K562 (cell line): ENCODE measurements at regions not wholly inside any gene's neighbourhood (a gene's known extent, or its start where the extent isn't known, plus 50 kb on each side); places are given as distances from the start of the nearest gene placed in this dataset.
A peak's percentile ranks its signal among the peaks of the same experiment; 100 is the strongest.

Experiments
- ATAC-seq: fragments of 200-7000 bp; cut with Tn5 transposase; 3 replicates; pipeline ENCODE4 v1.9.1; 2020; ENCODE audit warnings: moderate library complexity
- BruUV-seq: library from RNA; stranded (reverse); fragments of 400-500 nt; replicated peaks from 2 replicates; lab custom pipeline; 2021; lab: Mats Ljungman, UMichigan
- CTCF ChIA-PET: fragments of 300-600 bp; formaldehyde crosslinking; extraction: SDS; loops from one replicate; lab custom pipeline; 2021; ENCODE audit warnings: low intra/inter-chr PET ratio; lab: Yijun Ruan, JAX
- POLR2A ChIA-PET: fragments of 300-600, 350-650 bp; sonication (Branson Sonifier 250); formaldehyde crosslinking; extraction: SDS; loops from one replicate; lab custom pipeline; 2021; ENCODE audit warnings: antibody characterized with exemption, inconsistent platforms; lab: Yijun Ruan, JAX
- DNase-seq, 4 experiments: peaks; one replicate each; pipeline versions ENCODE4 v3.0.0 to v3.0.0-alpha.2; 2011 to 2018; ENCODE audit warnings: low spot score in 3 of 4, mixed read lengths in 3 of 4; ENCODE audit errors: extremely low read depth in 1 of 4
- FAIRE-seq: peaks from 2 replicates; lab custom pipeline; 2011; peaks lifted over from hg19 to GRCh38; lab: Jason Lieb, UNC
- H2AFZ ChIP-seq: 2 replicates; pipeline ENCODE4 v1.6.0; 2011; ENCODE audit warnings: low read depth, low read length, control low read depth, inconsistent platforms
- H3K27ac ChIP-seq: fragments of 200-600 bp; 3 replicates; pipeline ENCODE4 v1.8.0; 2011; ENCODE audit warnings: low read depth, mild to moderate bottlenecking, control low read depth, inconsistent platforms, low read length, moderate library complexity, mixed read lengths; ENCODE audit errors: extremely low read depth
- H3K27me3 ChIP-seq, 2 experiments: fragments of 300-600 bp in 1 of 2; 2 replicates in 1 of 2; 3 replicates in 1 of 2; pipeline versions ENCODE4 v1.6.0 to v1.8.0; 2011; ENCODE audit warnings: inconsistent platforms in 2 of 2, low read length in 2 of 2, mild to moderate bottlenecking in 1 of 2, mixed read lengths in 1 of 2, moderate library complexity in 1 of 2; ENCODE audit not compliant: control insufficient read depth in 2 of 2, insufficient read depth in 2 of 2
- H3K36me3 ChIP-seq: fragments of 300-600 bp; 3 replicates; pipeline ENCODE4 v1.8.0; 2011; ENCODE audit warnings: mild to moderate bottlenecking, low read length, inconsistent platforms; ENCODE audit not compliant: control insufficient read depth, insufficient read depth
- H3K4me1 ChIP-seq, 2 experiments: fragments of 200-600 bp in 1 of 2; replicated peaks in 1 of 2; 2 replicates in 1 of 2; 3 replicates in 1 of 2; pipeline versions ENCODE4 v1.5.1 to v1.8.0; 2011; ENCODE audit warnings: inconsistent platforms in 2 of 2, low read length in 2 of 2, mild to moderate bottlenecking in 1 of 2, mixed read lengths in 1 of 2, moderate library complexity in 1 of 2; ENCODE audit not compliant: control insufficient read depth in 2 of 2, insufficient read depth in 2 of 2
- H3K4me2 ChIP-seq: 2 replicates; pipeline ENCODE4 v1.6.1; 2011; ENCODE audit warnings: low read length, control low read depth, inconsistent platforms, mixed read lengths; ENCODE audit not compliant: insufficient read depth
- H3K4me3 ChIP-seq: fragments of 200-600 bp; sonication (generic), shearing (Covaris generic); 2 replicates; pipeline ENCODE4 v1.5.1; 2016; ENCODE audit warnings: control low read depth, inconsistent platforms
- H3K79me2 ChIP-seq: fragments of 200-600 bp; 3 replicates; pipeline ENCODE4 v1.8.0; 2011; ENCODE audit warnings: low read length, inconsistent platforms; ENCODE audit not compliant: control insufficient read depth, insufficient read depth
- H3K9ac ChIP-seq, 2 experiments: 2 replicates each; pipeline versions ENCODE4 v1.6.0 to v1.6.1; 2011; ENCODE audit warnings: low read depth in 2 of 2, low read length in 2 of 2, control low read depth in 1 of 2, inconsistent platforms in 1 of 2, mild to moderate bottlenecking in 1 of 2, mixed read lengths in 1 of 2; ENCODE audit not compliant: insufficient read depth in 1 of 2
- H3K9me1 ChIP-seq: one replicate; pipeline ENCODE4 v1.6.0; 2011; ENCODE audit warnings: inconsistent platforms, mild to moderate bottlenecking, low read length, moderate library complexity; ENCODE audit not compliant: control insufficient read depth, insufficient read depth
- H3K9me3 ChIP-seq: replicated peaks from 2 replicates; pipeline ENCODE4 v1.5.1; 2011; ENCODE audit warnings: low read depth, low read length, inconsistent platforms; ENCODE audit not compliant: control insufficient read depth, insufficient read depth
- H4K20me1 ChIP-seq: replicated peaks from 2 replicates; pipeline ENCODE4 v1.6.1; 2011; ENCODE audit warnings: low read length, inconsistent platforms, mixed read lengths; ENCODE audit not compliant: control insufficient read depth, insufficient read depth
- BHLHE40 ChIP-seq: IDR thresholded peaks from 2 replicates; pipeline ENCODE4 v1.6.1; 2011; ENCODE audit warnings: low read length, improper control_type of control experiment
- NCOA6 ChIP-seq: fragments of 450-650 bp; IDR thresholded peaks from 2 replicates; pipeline ENCODE4 v1.6.1; 2017; ENCODE audit warnings: mild to moderate bottlenecking
- RBM34 ChIP-seq: fragments of 200-400 bp; formaldehyde crosslinking; IDR thresholded peaks from 2 replicates; pipeline ENCODE4 v1.6.1; 2018; ENCODE audit warnings: low read length, borderline replicate concordance; ENCODE audit not compliant: insufficient read depth
- ZBTB1 ChIP-seq: sonication (generic); formaldehyde crosslinking; IDR thresholded peaks from 2 replicates; pipeline ENCODE4 v1.8.1; 2023; ENCODE audit warnings: missing genetic modification reagents, low read depth, mild to moderate bottlenecking, borderline replicate concordance
- ZKSCAN1 ChIP-seq: fragments of 150-350 bp; IDR thresholded peaks from 2 replicates; pipeline ENCODE4 v1.6.1; 2016; ENCODE audit warnings: low read depth, low read length
- ZNF121 ChIP-seq: sonication (generic); formaldehyde crosslinking; conservative IDR thresholded peaks from 2 replicates; pipeline ENCODE4 v1.8.0; 2022; ENCODE audit warnings: missing genetic modification reagents
- ZNF41 ChIP-seq: fragments of 250-450 bp; sonication (Bioruptor Pico); conservative IDR thresholded peaks from 2 replicates; pipeline ENCODE4 v1.4.0; 2020; ENCODE audit warnings: mild to moderate bottlenecking
- WGBS: fragments of 100-300 bp; shearing (Covaris generic); methylation state at CpG from one replicate; pipeline ENCODE4 v1.1.6; 2016; ENCODE audit warnings: low coverage, mixed read lengths; ENCODE audit not compliant: insufficient coverage; ENCODE audit errors: missing lambda C conversion rate; 5-methylcytosine and 5-hydroxymethylcytosine counted together
- in situ Hi-C: fragments of 300-500 bp; cut with MboI; formaldehyde crosslinking; loops from 4 replicates; pipeline ENCODE4 v1.15.0; 2018; ENCODE audit warnings: inconsistent platforms, mixed read lengths
- intact Hi-C: fragments of 100-400 bp; cut with micrococcal nuclease; formaldehyde crosslinking; loops from 2 replicates; pipeline ENCODE4 v1.14.2; 2022
- TF ChIP-seq, protein P1 (sequence below), 2 experiments: fragments of 450-650 bp in 1 of 2; sonication (generic) in 1 of 2; formaldehyde crosslinking in 1 of 2; IDR thresholded peaks; 2 replicates each; pipeline versions ENCODE4 v1.7.1 to v1.9.0; 2016 to 2022; ENCODE audit warnings: inconsistent platforms in 1 of 2, mild to moderate bottlenecking in 1 of 2, missing genetic modification reagents in 1 of 2

DNA sequence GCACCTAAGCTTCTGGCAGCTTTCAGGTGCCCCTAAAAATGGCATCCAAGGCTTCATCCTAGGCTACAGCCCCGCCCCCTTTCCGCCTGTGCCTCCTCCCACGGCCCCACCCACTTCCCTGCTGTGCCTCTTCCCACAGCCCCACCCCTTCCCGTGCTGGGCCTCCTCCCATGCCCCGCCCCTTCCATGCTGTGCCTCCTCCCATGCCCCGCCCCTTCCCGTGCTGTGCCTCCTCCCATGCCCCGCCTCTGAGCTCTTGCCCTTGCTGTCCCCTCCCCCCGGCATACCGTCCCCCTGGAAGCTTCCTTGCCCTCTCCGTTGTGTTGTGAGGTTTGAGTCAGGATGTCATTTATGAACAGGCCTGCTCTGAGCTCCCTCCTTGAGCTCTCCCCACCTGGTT lies 228.5 kb upstream of the AJAP1 start:
- ATAC-seq: peak; percentile 100
- BruUV-seq: no TSS peak
- H3K79me2 ChIP-seq: no peaks in the 10 kb centered on the region
- no peaks in the 10 kb centered on the region for H3K9me1 ChIP-seq
- DNase-seq: peak; percentile 65 to 87 (median 84)
- H4K20me1 ChIP-seq: no peaks in the 10 kb centered on the region
- no peak overlapping the region for H3K9ac ChIP-seq
- no peak overlapping the region for H3K4me2 ChIP-seq
- intact Hi-C loops: no loop called here
- 3% methylated on average over 7 of the region's 11 CpGs for WGBS
- POLR2A ChIA-PET: interaction anchor here (0.6 to 1.0 kb wide), 3 partner anchors 8 to 1438 kb away, joined by 3 to 4 read pairs (median 3); no protein-coding TSS in a partner anchor
- CTCF ChIA-PET: no interaction called here
- TF ChIP-seq BHLHE40: peak; percentile 58; the same call in 1 of the 2 replicates
- no peak for TF ChIP-seq RBM34
- H3K9me3 ChIP-seq: peaks cover 2% of the 10 kb centered on the region; the same call in 1 of the 2 replicates
- H3K4me3 ChIP-seq: no peak overlapping the region
- H3K27ac ChIP-seq: no peak overlapping the region
- in situ Hi-C loops: no loop called here
- no peak overlapping the region for H2AFZ ChIP-seq
- no peaks in the 10 kb centered on the region for H3K27me3 ChIP-seq
- H3K36me3 ChIP-seq: no peaks in the 10 kb centered on the region
- no peaks in the 10 kb centered on the region for H3K4me1 ChIP-seq
- FAIRE-seq: no peak

DNA sequence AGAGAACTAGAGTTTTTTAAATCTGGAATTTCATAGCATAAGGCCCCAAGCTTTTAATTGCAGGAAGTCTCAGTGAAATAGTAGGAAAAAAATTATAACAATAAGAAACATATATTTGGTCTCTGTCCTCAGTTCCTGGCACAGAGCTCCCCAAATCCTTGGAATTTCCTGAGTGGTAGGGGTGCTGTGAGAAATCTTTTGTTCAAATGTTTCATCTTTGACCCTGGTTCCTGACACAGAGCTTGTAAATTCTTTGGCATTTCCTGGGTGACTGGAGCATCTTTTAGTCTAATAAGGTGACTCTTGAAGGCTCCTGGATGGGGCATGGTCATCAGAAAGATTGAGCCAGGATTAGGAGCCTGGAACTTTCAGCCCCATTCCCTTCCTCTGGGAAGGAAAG lies 225.7 kb upstream of the AJAP1 start:
- no peaks in the 10 kb centered on the region for H3K36me3 ChIP-seq
- H2AFZ ChIP-seq: no peak overlapping the region
- in situ Hi-C loops: no loop called here
- no peaks in the 10 kb centered on the region for H3K27me3 ChIP-seq
- no peak overlapping the region for H3K9ac ChIP-seq
- H3K4me3 ChIP-seq: no peak overlapping the region
- BruUV-seq: no TSS peak
- FAIRE-seq (no peak), ATAC-seq (no peak), DNase-seq (no peak)
- no peak overlapping the region for H3K4me2 ChIP-seq
- no peaks in the 10 kb centered on the region for H3K79me2 ChIP-seq
- intact Hi-C loops: no loop called here
- no peaks in the 10 kb centered on the region for H4K20me1 ChIP-seq
- H3K9me3 ChIP-seq: peaks cover 2% of the 10 kb centered on the region; the same call in 1 of the 2 replicates
- H3K4me1 ChIP-seq: no peaks in the 10 kb centered on the region
- H3K9me1 ChIP-seq: no peaks in the 10 kb centered on the region
- ChIA-PET CTCF (no interaction called here), POLR2A (no interaction called here)
- no peak overlapping the region for H3K27ac ChIP-seq
- TF ChIP-seq ZNF121 (CRISPR knock-in tag) (no peak), ZKSCAN1 (no peak), ZNF41 (CRISPR knock-in tag) (no peak), ZBTB1 (CRISPR knock-in tag) (no peak), NCOA6 (no peak)
- TF ChIP-seq, protein P1, sequence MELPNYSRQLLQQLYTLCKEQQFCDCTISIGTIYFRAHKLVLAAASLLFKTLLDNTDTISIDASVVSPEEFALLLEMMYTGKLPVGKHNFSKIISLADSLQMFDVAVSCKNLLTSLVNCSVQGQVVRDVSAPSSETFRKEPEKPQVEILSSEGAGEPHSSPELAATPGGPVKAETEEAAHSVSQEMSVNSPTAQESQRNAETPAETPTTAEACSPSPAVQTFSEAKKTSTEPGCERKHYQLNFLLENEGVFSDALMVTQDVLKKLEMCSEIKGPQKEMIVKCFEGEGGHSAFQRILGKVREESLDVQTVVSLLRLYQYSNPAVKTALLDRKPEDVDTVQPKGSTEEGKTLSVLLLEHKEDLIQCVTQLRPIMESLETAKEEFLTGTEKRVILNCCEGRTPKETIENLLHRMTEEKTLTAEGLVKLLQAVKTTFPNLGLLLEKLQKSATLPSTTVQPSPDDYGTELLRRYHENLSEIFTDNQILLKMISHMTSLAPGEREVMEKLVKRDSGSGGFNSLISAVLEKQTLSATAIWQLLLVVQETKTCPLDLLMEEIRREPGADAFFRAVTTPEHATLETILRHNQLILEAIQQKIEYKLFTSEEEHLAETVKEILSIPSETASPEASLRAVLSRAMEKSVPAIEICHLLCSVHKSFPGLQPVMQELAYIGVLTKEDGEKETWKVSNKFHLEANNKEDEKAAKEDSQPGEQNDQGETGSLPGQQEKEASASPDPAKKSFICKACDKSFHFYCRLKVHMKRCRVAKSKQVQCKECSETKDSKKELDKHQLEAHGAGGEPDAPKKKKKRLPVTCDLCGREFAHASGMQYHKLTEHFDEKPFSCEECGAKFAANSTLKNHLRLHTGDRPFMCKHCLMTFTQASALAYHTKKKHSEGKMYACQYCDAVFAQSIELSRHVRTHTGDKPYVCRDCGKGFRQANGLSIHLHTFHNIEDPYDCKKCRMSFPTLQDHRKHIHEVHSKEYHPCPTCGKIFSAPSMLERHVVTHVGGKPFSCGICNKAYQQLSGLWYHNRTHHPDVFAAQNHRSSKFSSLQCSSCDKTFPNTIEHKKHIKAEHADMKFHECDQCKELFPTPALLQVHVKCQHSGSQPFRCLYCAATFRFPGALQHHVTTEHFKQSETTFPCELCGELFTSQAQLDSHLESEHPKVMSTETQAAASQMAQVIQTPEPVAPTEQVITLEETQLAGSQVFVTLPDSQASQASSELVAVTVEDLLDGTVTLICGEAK (IDR thresholded peaks at IDR 0.05): no peak
- TF ChIP-seq, protein P1 (CRISPR knock-in tag; IDR thresholded peaks at IDR 0.05): no peak
